ENCODE measurements at regions not wholly inside any gene's neighbourhood (a gene's known extent, or its start where the extent isn't known, plus 50 kb on each side); places are given as distances from the start of the nearest gene placed in this dataset.

- peak; percentile 50 for DNase-seq
Observed at GRCh38 chr4:8697826-8698225, 105.3 kb downstream of the CPZ start.

- peak; percentile 43 for DNase-seq
Observed at GRCh38 chr4:8696369-8697127, 104.0 kb downstream of the CPZ start.

GRCh38 chr4:8695237-8696219, 103.0 kb downstream of the CPZ start:
- peak; percentile 43 for DNase-seq

- no peak for DNase-seq
Observed at GRCh38 chr4:8694651-8695151, 102.1 kb downstream of the CPZ start.

GRCh38 chr4:8694226-8694625, 101.7 kb downstream of the CPZ start:
- peak; percentile 48 for DNase-seq

- peak; percentile 43 for DNase-seq
Observed at GRCh38 chr4:8691151-8691775, 98.7 kb downstream of the CPZ start.

GRCh38 chr4:8690216-8691150, 97.9 kb downstream of the CPZ start:
- DNase-seq: peak; percentile 33

DNA sequence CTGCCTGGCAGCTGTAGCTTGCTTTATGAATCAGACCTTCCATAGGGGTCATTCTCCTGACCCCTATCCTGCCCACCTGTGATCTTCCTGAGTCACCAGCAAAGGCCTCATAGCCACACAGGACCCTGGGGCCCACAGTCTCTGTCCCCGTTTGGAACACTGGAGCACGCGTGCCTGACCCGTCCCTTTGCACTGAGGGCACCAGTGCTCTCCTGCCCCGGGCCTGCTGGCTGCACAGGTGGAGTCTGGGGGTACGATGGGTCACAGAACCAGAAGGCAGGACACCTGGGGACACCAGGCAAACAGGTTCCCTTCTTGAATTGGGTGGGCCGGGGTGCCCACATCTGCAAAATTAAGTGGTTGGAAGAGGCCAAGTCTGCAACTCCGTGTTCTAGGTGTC, 97.2 kb downstream of the CPZ start:
- peak; percentile 43 for DNase-seq

DNA sequence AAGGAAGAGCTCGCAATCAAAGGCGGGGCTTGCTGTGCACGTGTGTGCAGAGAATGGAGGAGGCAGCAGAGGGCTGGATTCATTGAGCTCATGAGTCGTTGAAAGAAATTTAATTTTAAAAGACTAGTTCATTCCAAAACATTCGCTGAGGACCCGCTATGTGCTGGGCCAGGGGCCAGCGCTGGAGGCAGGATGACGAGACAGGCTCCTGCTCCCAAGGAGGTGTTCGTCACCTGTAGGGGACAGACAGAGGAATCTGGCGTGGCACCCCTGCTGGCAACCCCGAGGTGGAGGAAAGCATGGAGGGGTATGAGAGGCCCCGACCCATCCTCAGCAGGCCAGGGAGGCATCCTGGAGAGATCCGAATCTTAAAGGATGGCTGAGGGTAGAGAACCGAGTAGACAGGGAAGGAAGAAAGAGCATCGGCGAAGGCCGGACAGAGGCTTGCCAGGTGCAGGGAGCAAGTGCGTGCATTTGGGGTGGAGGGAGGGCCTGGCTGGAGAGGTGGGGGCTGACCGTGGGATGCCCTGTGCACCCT, 96.4 kb downstream of the CPZ start:
- DNase-seq: no peak

GRCh38 chr4:8688041-8688907, 95.7 kb downstream of the CPZ start:
- peak; percentile 87 for DNase-seq

DNA sequence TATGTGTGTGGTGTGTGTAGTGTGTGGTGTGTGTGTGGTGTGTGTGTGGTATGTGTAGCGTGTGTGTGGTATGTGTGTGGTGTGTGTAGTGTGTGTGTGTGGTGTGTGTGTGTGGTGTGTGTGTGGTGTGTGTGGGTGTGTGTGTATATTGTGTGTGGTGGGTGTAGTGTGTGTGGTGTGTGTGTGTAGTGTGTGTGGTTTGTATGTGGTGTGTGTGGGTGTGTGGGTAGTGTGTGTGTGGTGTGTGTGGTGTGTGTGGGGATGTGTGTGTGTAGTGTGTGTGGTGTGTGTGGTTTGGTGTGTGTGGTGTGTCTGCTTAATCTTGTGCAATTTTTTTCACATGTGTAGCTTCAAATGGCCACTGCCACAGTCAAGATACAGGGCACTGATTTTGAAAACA, 94.5 kb downstream of the CPZ start:
- DNase-seq: no peak

DNA sequence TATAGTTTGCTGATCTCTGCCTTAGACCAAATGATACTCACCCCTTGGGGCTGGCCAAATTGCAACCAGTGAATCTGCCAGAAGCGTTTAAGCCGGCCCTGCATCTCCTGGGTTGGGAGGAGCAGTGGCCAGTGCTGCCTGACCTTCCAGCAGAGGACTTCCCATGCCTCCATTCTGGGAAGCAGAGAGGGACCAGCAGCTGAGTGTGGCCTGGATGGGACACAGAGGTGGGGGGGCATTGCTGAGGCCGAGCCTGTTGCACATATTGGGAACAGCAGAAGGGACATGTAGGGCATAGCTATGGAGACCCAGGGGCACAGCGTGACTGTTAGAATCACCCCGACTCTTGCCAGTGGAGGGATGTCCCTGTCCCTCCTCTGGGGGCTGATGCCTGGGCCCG, 93.3 kb downstream of the CPZ start:
- no peak for DNase-seq

- peak; percentile 1 for DNase-seq
Observed at GRCh38 chr4:8683462-8683861, 90.9 kb downstream of the CPZ start.

GRCh38 chr4:8682725-8683124, 90.2 kb downstream of the CPZ start:
- no peak for DNase-seq

DNA sequence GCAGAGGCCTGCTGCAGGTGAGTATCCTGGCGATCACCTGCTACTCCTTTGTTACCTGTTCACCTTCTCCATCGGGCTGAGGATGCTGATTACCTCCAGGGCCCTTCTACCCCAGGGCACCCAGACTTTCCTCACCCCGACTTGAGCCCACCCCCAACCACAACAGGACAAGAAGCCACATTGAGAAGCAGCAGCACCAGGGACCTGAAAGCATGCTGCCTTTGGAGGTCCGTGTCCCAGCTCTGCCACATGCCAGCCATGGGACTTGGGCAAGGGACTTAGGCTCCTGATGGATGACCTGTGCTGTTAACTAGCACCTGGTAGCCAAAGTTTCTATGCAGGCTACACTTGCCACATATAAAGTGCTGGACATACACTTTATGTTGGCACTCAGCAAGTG, 89.7 kb downstream of the CPZ start:
- peak; percentile 35 for DNase-seq

- peak; percentile 49 for DNase-seq
Observed at GRCh38 chr4:8681391-8681790, 88.8 kb downstream of the CPZ start.

DNA sequence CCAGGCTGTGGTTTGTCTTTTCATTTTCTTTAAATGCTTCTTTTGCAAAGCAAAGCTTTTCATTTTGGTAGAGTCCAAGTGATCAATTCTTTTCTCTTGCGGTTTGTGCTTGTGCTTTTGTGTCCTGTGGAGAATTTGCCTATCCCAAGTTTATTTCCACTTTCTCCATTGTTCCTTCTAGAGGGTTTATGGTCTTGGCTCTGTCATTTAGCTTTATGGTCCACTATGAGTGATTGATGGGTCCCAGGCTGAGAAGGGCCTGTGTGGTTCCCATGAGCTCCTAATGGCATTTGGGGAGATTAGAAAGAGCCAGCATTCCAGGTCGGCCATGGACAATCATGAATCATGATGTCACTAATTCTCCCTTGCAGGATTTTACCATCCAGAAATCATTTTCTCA, 86.5 kb downstream of the CPZ start:
- DNase-seq: peak; percentile 23

DNA sequence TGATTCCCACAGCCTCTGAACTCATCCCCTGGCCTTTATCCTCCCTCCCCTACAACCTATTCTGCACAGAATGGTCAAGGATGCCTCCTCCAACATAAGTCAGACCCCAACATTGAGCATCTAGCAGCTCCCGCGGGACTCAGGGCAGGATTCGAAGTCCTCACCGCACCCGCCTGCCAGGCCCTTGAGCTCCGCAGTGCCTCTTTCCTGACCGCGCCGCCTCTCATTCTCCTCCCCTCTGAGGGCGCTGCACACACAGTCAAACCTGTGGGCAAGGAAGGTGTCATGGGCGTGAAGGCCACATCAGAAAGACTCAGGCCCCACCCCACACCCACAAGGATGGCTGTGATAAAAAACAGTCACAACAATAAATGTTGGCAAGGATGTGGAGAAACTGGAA, 84.1 kb downstream of the CPZ start:
- peak; percentile 26 for DNase-seq

DNA sequence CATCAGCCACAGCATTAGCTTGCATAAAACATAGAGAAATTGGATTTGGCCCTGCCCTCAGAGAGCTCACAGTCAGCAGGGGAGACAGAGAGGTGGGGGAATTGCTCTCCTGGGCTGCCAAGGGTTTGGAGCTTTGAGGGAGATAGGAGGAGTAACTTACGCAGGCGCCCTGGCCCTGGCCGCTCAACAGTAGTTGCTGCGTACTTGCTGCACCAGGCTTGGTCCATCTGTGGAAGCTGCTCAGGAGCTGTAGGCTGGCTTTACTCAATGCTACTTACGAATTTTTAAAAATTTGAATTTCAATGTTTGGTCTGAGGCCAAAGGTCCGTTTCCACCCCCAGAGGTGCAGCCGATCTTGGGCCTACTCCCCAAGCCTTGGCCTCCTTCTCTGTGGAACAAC, 83.3 kb downstream of the CPZ start:
- no peak for DNase-seq

DNA sequence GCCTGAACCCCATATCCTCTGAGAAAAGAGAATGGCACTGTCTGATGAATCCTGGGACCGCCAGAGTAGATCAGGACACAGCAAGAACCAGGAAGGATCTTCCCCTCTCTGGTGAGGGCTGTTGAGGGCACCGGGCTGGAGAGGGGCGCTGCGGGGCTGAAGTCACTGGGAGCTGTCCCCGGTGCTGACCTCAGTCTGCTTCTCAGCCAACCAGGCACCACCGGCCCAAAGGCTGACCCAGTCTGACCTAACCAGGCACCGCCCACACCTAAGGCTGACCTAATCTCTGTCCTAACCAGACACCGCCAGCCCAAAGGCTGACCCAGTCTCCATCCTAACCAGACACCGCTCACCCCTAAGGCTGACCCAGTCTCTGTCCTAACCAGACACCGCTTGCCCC, 82.8 kb downstream of the CPZ start:
- peak; percentile 90 for DNase-seq

Measured in islet precursor cell (in vitro differentiated cells).